Hematopoietic multipotent progenitor cell treated with erythropoietin and hydrocortisone succinate and interleukin-3 and kit ligand, for 6 days (in vitro differentiated cells): ENCODE measurements at regions not wholly inside any gene's neighbourhood (a gene's known extent, or its start where the extent isn't known, plus 50 kb on each side); places are given as distances from the start of the nearest gene placed in this dataset.

Experiments
- DNase-seq: peaks from one replicate; pipeline ENCODE4 v3.0.0-alpha.2; 2015

GRCh38 chr10:43888586-43888985 is 239.9 kb upstream of the ZNF32 start:
- no peak for DNase-seq

DNA sequence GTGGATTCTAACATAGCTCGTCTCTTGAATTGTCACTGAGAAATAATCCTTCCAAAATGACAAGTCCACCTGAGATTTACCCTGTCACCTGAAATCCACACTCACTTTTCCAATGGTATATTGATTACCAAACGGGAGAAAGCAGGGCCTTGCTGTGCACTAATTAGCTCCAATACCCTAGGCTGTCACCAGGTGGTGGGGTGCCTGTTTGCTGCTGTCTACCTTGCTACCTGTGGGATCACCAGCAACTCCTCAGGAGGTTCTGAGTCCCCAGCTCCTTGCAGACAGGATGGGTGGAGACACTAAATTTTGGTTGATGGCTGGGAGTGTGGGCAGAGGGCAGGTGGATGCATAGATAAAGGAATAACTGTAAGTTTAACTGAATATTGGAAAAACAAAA is 237.2 kb upstream of the ZNF32 start:
- no peak for DNase-seq

- DNase-seq = no peak
Measured at GRCh38 chr10:43885252-43885651, 236.6 kb upstream of the ZNF32 start.

- DNase-seq = no peak
Measured at GRCh38 chr10:43884501-43885105, 235.9 kb upstream of the ZNF32 start.

GRCh38 chr10:43882711-43883110 is 234.0 kb upstream of the ZNF32 start:
- no peak for DNase-seq

DNA sequence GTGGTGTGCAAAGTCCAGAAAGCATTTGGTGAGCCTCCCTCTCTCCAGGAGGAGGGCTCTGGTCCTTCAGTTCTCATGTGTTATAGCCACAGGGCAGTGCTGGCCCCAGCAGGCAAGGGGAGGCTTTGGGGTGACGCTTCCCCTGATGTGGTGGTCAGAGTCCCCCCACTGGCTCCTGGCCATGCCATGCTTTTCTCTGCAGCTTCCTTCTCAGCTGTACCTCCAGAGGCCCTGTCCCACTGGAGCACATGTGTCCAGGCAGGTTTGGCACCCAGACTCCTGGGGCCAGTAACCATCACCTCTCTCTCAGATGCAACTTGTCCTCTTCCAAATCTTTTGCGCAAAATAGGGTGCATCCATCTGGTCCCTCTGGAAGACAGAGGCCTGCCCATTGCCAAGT is 233.0 kb upstream of the ZNF32 start:
- no peak for DNase-seq

GRCh38 chr10:43880160-43880559 is 231.5 kb upstream of the ZNF32 start:
- no peak for DNase-seq

GRCh38 chr10:43879742-43880141 is 231.1 kb upstream of the ZNF32 start:
- no peak for DNase-seq

- no peak for DNase-seq
Measured at GRCh38 chr10:43879162-43879561, 230.5 kb upstream of the ZNF32 start.

- no peak for DNase-seq
Measured at GRCh38 chr10:43878386-43878785, 229.7 kb upstream of the ZNF32 start.

GRCh38 chr10:43876976-43877375 is 228.3 kb upstream of the ZNF32 start:
- no peak for DNase-seq

- no peak for DNase-seq
Measured at GRCh38 chr10:43874984-43875383, 226.3 kb upstream of the ZNF32 start.

GRCh38 chr10:43873717-43874116 is 225.0 kb upstream of the ZNF32 start:
- no peak for DNase-seq

GRCh38 chr10:43872644-43873043 is 224.0 kb upstream of the ZNF32 start:
- DNase-seq = no peak

DNA sequence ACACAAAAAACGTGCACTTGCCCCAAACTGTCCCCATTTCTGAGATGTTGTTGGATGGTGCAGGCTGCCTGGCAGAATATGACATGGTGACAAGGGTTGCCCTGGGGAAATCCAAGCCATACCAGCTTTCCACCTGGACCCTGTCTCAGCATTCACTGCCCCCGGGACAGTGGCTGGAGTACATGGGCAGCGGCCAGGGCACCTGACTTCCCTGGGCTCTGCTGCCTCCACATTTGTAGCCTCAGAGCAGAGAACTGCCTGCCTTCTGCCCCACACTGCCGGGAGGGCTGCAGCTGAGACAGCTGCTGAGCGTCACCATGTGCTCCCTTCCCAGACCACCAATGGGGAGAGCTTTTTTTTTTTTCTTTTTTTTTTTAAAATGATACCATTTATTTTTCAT is 222.9 kb upstream of the ZNF32 start:
- DNase-seq = no peak

GRCh38 chr10:43870968-43871439 is 222.3 kb upstream of the ZNF32 start:
- no peak for DNase-seq

GRCh38 chr10:43869669-43870322 is 221.1 kb upstream of the ZNF32 start:
- no peak for DNase-seq

GRCh38 chr10:43868952-43869351 is 220.3 kb upstream of the ZNF32 start:
- DNase-seq = no peak

DNA sequence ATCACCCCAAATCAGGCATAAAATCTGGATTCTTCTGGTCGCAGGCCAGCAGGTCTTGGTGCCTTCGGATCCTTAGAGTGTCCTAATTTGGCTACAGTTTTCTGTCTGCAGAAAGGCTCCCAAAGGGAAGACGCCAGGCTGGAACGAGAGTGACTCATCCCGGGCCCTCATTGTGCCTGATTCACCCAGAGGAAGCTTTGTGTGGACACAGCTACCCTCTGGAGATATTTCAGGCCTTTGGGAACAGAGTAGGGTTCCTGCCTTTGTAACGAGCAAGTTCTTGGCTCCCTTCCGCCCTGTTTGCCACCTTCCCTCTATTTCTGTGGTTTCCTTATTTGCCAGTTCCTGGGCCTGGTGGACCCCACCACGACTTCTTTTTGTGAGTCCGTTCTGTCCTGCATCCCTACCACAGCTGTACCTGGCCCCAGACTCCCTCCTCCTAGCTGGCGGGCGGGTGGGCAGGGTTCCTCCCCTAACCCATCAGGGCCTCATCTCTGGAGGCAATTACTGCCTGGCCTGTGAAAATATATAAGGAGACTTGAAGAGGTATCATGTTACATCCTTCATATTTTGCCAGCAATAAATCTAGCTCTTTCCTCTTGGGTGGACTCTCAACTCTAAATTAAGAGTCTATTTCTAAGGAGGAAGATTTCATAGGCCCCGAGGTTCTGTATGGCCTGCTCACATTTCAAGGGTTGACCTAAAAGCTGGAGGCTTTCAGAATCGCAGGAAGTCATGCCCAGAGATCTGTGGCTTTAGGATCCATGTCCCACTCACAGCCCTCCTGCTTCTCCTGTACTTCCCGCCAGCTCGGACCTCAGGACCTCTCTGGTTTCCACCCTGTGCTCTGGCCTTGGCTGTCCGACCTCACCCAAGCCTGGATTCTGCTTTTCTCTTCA is 219.2 kb upstream of the ZNF32 start:
- DNase-seq = no peak

DNA sequence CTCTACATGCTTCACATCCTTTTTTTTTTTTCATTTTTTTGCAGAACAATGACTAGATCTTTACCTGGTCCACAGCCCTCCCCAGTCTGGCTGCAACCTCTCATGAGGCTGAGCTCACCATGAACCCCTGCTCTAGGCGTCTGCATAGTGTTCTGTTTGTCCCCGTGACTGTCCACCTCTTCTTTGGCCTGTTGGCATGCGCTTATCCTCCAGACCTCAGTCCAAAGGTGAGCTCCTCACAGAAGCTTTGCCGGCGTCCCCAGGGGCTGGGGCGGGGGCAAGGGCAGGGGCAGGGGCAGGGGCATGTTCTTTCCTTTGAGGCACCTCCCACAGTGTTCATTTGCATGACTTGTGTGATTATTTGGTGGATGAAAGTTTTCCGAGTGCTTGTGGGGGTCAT is 218.4 kb upstream of the ZNF32 start:
- DNase-seq = no peak

- DNase-seq = no peak
Measured at GRCh38 chr10:43866712-43867111, 218.0 kb upstream of the ZNF32 start.

DNA sequence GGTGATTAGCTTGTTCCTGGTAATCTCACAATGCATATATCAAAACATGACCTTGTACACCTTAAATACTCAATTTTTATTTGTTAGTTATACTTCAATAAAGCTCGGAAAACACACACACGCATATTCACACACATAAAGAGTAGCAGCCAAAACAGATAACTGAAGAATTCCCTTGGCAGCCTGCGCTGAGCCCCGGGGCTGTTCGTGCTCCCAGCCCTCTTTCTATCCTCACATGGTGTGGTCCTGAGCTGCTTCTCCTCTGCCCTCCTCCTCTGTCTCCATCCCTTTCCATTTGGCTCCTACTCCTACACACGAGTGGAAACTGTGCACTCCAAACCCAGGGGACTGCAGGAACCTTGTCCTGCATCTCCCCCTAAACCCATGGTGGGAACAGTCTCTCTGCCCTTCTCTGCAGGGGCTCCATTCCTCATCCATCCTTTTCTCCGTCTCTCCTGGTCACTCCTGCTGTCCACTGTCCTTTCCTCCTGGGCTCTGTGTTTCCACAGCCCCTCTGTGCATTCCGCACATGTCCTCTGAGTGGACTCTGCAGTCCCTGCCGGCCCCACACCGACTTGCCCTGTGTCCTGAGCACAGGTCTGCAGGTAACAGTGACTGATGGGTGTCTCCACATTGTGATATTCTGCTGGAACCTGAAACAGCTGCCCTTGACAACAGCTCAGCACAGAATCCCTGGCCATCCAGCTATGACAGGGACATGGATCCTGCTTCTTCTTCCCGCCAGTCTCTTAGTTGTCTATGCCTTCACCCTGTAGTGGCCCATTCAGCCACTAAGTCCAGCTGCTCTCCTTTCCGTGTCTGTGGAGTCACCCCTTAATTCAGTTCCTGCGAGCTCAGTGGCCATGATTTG is 216.8 kb upstream of the ZNF32 start:
- DNase-seq = no peak

GRCh38 chr10:43864656-43865055 is 216.0 kb upstream of the ZNF32 start:
- no peak for DNase-seq
